Right forelimb (tissue), 1 donor: ENCODE measurements at regions not wholly inside any gene's neighbourhood (a gene's known extent, or its start where the extent isn't known, plus 50 kb on each side); places are given as distances from the start of the nearest gene placed in this dataset.

Experiments used
- DNase-seq: peaks from one replicate; pipeline ENCODE4 v3.0.0-alpha.2; 2018

- no peak for DNase-seq
These were observed 1952.0 kb upstream of the PCDH20 start for GRCh38 chr13:63367522-63368198.

GRCh38 chr13:63364159-63364558 is 1948.5 kb upstream of the PCDH20 start:
- DNase-seq: no peak

GRCh38 chr13:63351533-63351932 is 1935.9 kb upstream of the PCDH20 start:
- DNase-seq: no peak

- no peak for DNase-seq
These were observed 1935.4 kb upstream of the PCDH20 start for GRCh38 chr13:63351081-63351480.

DNA sequence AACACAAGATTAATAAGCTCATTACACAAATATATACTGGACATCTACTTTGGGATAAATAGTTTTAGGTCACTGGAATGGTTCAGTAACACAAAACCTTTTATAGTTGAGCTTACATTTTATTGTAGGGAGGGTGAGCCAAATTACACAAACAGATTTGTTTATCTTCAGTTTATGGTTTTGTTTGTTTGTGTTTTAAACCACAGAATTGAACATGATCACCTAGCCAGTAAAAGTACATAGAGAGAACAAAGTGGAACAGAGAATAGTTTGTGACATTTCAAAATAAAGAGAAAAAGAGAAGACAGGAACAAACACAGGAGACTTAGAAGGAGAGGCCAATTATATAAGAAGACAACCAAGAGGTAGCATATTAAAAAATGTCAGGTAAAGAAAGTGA is 1930.2 kb upstream of the PCDH20 start:
- no peak for DNase-seq

DNA sequence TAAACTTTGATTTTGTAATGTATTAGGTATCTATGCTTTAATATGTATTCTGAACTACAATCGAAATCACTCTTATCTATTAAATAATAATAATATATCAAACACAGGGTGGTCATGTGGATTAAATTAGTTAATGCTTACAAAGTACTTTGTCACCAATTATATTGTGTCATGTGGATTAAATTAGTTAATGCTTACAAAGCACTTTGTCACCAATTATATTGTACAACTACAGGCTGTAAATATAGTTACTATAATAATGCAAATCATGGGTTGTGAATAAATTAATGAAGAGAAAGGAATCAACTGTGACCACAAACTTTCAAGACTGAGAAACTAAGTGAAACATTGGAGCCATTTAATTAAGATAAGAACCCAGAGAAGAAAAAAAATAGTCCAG is 1929.1 kb upstream of the PCDH20 start:
- DNase-seq: no peak

DNA sequence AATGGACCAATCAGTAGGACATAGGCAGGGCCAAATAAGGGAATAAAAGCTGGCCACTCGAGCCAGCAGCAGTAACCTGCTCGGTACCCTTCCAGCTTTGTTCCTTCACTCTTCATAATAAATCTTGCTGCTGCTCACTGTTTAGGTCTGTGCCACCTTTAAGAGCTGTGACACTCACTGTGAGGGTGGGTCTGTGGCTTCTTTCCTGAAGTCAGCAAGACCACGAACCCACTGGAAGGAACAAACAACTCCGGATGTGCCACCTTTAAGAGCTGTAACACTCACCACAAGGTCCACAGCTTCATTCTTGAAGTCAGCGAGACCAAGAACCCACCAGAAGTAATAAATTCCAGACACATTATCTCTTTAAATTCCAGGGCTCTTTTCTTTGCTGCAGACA is 1922.3 kb upstream of the PCDH20 start:
- DNase-seq: no peak

- DNase-seq: no peak
These were observed 1921.4 kb upstream of the PCDH20 start for GRCh38 chr13:63337041-63337440.

DNA sequence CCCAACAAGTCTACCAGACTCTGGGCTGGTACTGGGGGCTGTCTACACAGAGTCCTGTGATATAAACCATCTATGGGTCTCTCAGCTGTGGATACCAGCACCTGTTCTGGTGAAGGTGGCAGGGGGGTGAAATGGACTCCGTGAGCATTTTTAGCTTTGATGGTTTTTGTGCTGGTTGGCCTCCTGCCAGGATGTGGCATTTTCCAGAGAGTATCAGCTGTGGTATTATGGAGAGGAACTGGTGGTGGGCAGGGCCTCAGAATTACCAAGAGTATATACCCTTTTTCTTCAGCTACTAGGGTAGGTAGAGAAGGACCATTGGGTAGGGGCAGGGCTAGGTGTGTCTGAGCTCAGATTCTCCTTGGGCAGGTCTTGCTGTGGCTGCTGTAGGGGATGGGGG is 1920.9 kb upstream of the PCDH20 start:
- DNase-seq: no peak

GRCh38 chr13:63327584-63327983 is 1911.9 kb upstream of the PCDH20 start:
- DNase-seq: no peak

- DNase-seq: no peak
These were observed 1907.8 kb upstream of the PCDH20 start for GRCh38 chr13:63323441-63323840.

- no peak for DNase-seq
These were observed 1895.9 kb upstream of the PCDH20 start for GRCh38 chr13:63311587-63311986.

- no peak for DNase-seq
These were observed 1893.0 kb upstream of the PCDH20 start for GRCh38 chr13:63308549-63309165.

- DNase-seq: no peak
These were observed 1891.6 kb upstream of the PCDH20 start for GRCh38 chr13:63307228-63307627.

DNA sequence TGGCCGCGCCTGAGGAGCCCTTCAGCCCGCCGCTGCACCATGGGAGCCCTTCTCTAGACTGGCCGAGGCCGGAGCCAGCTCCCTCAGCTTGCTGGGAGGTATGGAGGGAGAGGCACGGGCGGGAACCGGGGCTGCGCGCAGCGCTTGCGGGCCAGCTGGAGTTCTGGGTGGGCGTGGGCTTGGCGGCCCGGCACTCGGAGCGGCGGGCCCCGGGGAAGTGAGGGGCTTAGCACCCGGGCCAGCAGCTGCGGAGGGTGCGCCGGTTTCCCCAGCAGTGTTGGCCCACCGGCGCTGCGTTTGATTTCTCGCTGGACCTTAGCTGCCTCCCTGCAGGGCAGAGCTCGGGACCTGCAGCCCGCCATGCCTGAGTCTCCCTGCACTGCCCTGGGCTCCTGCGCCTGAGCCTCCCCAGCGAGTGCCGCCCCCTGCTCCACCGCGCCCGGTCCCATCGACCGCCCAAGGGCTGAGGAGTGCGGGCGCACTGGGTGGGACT is 1890.0 kb upstream of the PCDH20 start:
- DNase-seq: no peak

DNA sequence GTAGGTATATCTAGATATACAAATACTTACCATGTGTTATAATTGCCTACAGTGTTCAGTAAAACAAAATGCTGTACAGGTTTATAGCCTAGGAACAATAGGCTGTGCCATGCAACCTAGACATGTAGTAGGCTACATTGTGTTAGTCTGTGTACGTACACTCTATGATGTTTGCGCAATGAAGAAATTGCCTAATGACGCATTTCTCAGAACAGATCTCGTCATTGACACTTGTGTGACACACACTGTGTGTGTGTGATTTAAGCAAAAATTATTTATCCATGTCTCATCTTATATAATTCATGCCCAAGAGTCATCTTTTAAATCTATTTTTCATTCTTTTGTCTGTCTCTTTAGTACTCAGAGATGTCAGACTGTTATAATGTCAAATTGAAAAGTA is 1888.8 kb upstream of the PCDH20 start:
- DNase-seq: no peak

- no peak for DNase-seq
These were observed 1884.3 kb upstream of the PCDH20 start for GRCh38 chr13:63299866-63300394.

GRCh38 chr13:63297163-63297562 is 1881.5 kb upstream of the PCDH20 start:
- DNase-seq: no peak

GRCh38 chr13:63291701-63292100 is 1876.1 kb upstream of the PCDH20 start:
- DNase-seq: no peak

DNA sequence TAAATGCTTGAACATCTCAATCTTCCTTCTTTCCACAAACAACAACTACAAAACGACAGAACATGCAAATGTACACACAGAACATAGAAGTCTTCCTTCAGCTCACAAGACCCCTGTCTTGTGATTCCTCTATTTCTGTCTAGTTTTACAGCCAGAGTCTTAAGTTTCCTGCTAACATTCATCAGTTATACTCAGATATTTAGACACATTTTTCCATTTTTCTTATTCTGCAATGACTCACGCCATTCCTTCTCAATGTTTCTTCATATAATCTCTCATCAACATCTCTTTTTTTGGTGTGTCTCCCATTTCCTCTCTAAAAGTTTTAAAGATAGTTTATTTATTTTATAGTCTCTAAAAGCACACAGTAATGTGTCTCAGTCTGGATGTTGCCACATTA is 1872.9 kb upstream of the PCDH20 start:
- no peak for DNase-seq

GRCh38 chr13:63287926-63288325 is 1872.3 kb upstream of the PCDH20 start:
- no peak for DNase-seq

GRCh38 chr13:63285426-63285825 is 1869.8 kb upstream of the PCDH20 start:
- DNase-seq: no peak

GRCh38 chr13:63279136-63279535 is 1863.5 kb upstream of the PCDH20 start:
- no peak for DNase-seq

GRCh38 chr13:63274772-63275171 is 1859.1 kb upstream of the PCDH20 start:
- no peak for DNase-seq
